ENCODE measurements at regions not wholly inside any gene's neighbourhood (a gene's known extent, or its start where the extent isn't known, plus 50 kb on each side); places are given as distances from the start of the nearest gene placed in this dataset.

DNA sequence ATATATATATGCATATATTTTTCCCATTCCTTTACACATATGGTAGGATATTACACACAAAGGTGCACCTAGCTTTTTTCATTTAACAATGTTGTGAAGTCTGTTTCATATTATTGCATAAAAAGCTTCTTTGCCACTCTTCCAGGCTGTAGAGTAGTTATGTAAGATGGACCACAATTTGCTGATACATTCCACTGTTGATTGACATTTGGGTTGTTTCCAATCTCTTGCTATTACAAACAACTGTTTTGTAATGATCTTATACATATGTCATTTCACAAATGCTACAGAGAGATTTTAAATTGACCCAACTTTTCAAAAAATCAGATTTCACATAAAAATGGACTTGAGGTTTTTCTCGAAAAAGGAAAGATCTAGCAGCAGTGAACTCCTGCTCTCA lies 301.4 kb downstream of the CDCA7 start:
- in situ Hi-C loops (cut with HindIII; ENCODE audit: low sequenced_read_pairs): no loop called here
- no peak overlapping the region for H3K4me3 ChIP-seq (ENCODE audit: low read depth, low read length)
- TF ChIP-seq, protein P1, sequence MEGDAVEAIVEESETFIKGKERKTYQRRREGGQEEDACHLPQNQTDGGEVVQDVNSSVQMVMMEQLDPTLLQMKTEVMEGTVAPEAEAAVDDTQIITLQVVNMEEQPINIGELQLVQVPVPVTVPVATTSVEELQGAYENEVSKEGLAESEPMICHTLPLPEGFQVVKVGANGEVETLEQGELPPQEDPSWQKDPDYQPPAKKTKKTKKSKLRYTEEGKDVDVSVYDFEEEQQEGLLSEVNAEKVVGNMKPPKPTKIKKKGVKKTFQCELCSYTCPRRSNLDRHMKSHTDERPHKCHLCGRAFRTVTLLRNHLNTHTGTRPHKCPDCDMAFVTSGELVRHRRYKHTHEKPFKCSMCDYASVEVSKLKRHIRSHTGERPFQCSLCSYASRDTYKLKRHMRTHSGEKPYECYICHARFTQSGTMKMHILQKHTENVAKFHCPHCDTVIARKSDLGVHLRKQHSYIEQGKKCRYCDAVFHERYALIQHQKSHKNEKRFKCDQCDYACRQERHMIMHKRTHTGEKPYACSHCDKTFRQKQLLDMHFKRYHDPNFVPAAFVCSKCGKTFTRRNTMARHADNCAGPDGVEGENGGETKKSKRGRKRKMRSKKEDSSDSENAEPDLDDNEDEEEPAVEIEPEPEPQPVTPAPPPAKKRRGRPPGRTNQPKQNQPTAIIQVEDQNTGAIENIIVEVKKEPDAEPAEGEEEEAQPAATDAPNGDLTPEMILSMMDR (IDR thresholded peaks at IDR 0.05; ENCODE audit: low read depth, low read length, missing control alignments): no peak
- DNase-seq (ENCODE audit: low read depth): no peak

DNA sequence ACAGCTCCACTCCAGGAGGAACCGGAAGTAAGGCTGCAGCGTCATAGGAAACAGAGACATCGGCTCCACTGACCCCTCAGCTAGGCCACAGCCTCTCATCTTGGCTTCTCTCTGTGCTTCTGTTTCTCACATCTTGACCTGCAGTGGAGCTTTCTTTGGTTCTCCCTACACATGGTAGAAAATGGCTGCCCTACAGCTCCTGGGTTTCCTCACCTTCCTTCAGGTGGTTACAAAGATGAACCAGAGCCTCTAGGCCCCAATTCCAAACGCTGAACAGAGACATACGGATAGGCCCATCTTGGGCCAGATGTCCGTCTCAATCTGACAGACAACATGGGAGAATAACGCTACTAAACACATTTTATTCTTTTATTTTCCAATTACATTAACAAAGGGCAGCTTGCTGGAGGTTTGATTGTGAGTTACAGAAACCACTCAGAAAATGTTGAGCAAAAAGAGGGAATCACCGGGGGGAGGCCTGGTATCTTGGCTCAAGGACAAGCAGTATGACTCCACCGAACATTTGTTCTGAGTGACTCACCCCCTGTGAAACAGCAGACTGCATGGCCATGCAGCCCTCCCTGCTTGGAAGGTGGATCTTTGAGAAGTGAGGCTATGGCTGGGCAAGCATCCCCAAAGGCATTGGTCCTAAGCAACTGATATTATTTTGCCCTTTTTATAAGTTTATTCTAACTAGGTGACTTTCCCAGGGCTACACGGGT lies 303.5 kb downstream of the CDCA7 start:
- in situ Hi-C loops (cut with HindIII; ENCODE audit: low sequenced_read_pairs): no loop called here
- TF ChIP-seq, protein P1 (IDR thresholded peaks at IDR 0.05; ENCODE audit: low read depth, low read length, missing control alignments): no peak
- H3K4me3 ChIP-seq (ENCODE audit: low read depth, low read length): no peak overlapping the region
- peak; percentile 83 for DNase-seq (ENCODE audit: low read depth)

DNA sequence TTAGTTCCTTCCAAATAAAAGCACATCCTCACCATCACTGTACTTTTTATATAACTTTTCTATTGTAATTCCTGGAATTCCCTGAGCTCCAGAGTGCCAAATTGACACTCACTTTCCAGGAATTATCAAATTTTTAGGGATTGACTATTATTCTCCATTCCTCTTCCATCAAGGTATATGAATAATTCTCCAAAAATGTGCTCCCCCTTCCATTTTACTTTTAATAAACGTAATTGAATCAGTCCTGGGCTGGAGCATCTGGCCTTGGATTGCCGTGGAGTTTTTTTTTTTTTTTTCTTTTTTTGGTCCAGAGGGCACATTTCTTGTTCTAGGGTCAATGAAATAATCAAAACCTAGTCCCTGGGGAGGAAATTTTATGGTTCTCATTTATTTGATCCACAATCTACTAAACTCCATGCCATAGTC lies 304.3 kb downstream of the CDCA7 start:
- no peak overlapping the region for H3K4me3 ChIP-seq (ENCODE audit: low read depth, low read length)
- in situ Hi-C loops (cut with HindIII; ENCODE audit: low sequenced_read_pairs): no loop called here
- no peak for DNase-seq (ENCODE audit: low read depth)
- TF ChIP-seq, protein P1 (IDR thresholded peaks at IDR 0.05; ENCODE audit: low read depth, low read length, missing control alignments): no peak

- TF ChIP-seq, protein P1 (IDR thresholded peaks at IDR 0.05; ENCODE audit: low read depth, low read length, missing control alignments): no peak
- no peak for DNase-seq (ENCODE audit: low read depth)
- H3K4me3 ChIP-seq (ENCODE audit: low read depth, low read length): no peak overlapping the region
- in situ Hi-C loops (cut with HindIII; ENCODE audit: low sequenced_read_pairs): no loop called here
Measured at GRCh38 chr2:173659509-173659908, 304.8 kb downstream of the CDCA7 start.

GRCh38 chr2:173661586-173661985 lies 303.6 kb downstream of the SP3 start:
- no peak for DNase-seq (ENCODE audit: low read depth)
- no peak overlapping the region for H3K4me3 ChIP-seq (ENCODE audit: low read depth, low read length)
- in situ Hi-C loops (cut with HindIII; ENCODE audit: low sequenced_read_pairs): no loop called here
- TF ChIP-seq, protein P1 (IDR thresholded peaks at IDR 0.05; ENCODE audit: low read depth, low read length, missing control alignments): no peak

- TF ChIP-seq, protein P1 (IDR thresholded peaks at IDR 0.05; ENCODE audit: low read depth, low read length, missing control alignments): no peak
- no peak for DNase-seq (ENCODE audit: low read depth)
- H3K4me3 ChIP-seq (ENCODE audit: low read depth, low read length): no peak overlapping the region
- in situ Hi-C loops (cut with HindIII; ENCODE audit: low sequenced_read_pairs): no loop called here
Measured at GRCh38 chr2:173663353-173663752, 301.8 kb downstream of the SP3 start.

Measured in astrocyte of the cerebellum (primary cell).